K562 (cell line): ENCODE measurements at regions not wholly inside any gene's neighbourhood (a gene's known extent, or its start where the extent isn't known, plus 50 kb on each side); places are given as distances from the start of the nearest gene placed in this dataset.
"Not testable (repeated sequence)": the region's sequence is repeated elsewhere in the genome, so short reads cannot be mapped to it uniquely, and the experiment has no call there.

Experiments used
- ATAC-seq: fragments of 200-7000 bp; cut with Tn5 transposase; 3 replicates; pipeline ENCODE4 v1.9.1; 2020; ENCODE audit warnings: moderate library complexity
- BruUV-seq: library from RNA; stranded (reverse); fragments of 400-500 nt; replicated peaks from 2 replicates; lab custom pipeline; 2021; lab: Mats Ljungman, UMichigan
- CTCF ChIA-PET: fragments of 300-600 bp; formaldehyde crosslinking; extraction: SDS; loops from one replicate; lab custom pipeline; 2021; ENCODE audit warnings: low intra/inter-chr PET ratio; lab: Yijun Ruan, JAX
- POLR2A ChIA-PET: fragments of 300-600, 350-650 bp; sonication (Branson Sonifier 250); formaldehyde crosslinking; extraction: SDS; loops from one replicate; lab custom pipeline; 2021; ENCODE audit warnings: antibody characterized with exemption, inconsistent platforms; lab: Yijun Ruan, JAX
- DNase-seq, 4 experiments: peaks; one replicate each; pipeline versions ENCODE4 v3.0.0 to v3.0.0-alpha.2; 2011 to 2018; ENCODE audit warnings: low spot score in 3 of 4, mixed read lengths in 3 of 4; ENCODE audit errors: extremely low read depth in 1 of 4
- FAIRE-seq: peaks from 2 replicates; lab custom pipeline; 2011; peaks lifted over from hg19 to GRCh38; lab: Jason Lieb, UNC
- H2AFZ ChIP-seq: 2 replicates; pipeline ENCODE4 v1.6.0; 2011; ENCODE audit warnings: low read depth, low read length, control low read depth, inconsistent platforms
- H3K27ac ChIP-seq: fragments of 200-600 bp; 3 replicates; pipeline ENCODE4 v1.8.0; 2011; ENCODE audit warnings: low read depth, mild to moderate bottlenecking, control low read depth, inconsistent platforms, low read length, moderate library complexity, mixed read lengths; ENCODE audit errors: extremely low read depth
- H3K27me3 ChIP-seq, 2 experiments: fragments of 300-600 bp in 1 of 2; 2 replicates in 1 of 2; 3 replicates in 1 of 2; pipeline versions ENCODE4 v1.6.0 to v1.8.0; 2011; ENCODE audit warnings: inconsistent platforms in 2 of 2, low read length in 2 of 2, mild to moderate bottlenecking in 1 of 2, mixed read lengths in 1 of 2, moderate library complexity in 1 of 2; ENCODE audit not compliant: control insufficient read depth in 2 of 2, insufficient read depth in 2 of 2
- H3K36me3 ChIP-seq: fragments of 300-600 bp; 3 replicates; pipeline ENCODE4 v1.8.0; 2011; ENCODE audit warnings: mild to moderate bottlenecking, low read length, inconsistent platforms; ENCODE audit not compliant: control insufficient read depth, insufficient read depth
- H3K4me1 ChIP-seq, 2 experiments: fragments of 200-600 bp in 1 of 2; replicated peaks in 1 of 2; 2 replicates in 1 of 2; 3 replicates in 1 of 2; pipeline versions ENCODE4 v1.5.1 to v1.8.0; 2011; ENCODE audit warnings: inconsistent platforms in 2 of 2, low read length in 2 of 2, mild to moderate bottlenecking in 1 of 2, mixed read lengths in 1 of 2, moderate library complexity in 1 of 2; ENCODE audit not compliant: control insufficient read depth in 2 of 2, insufficient read depth in 2 of 2
- H3K4me2 ChIP-seq: 2 replicates; pipeline ENCODE4 v1.6.1; 2011; ENCODE audit warnings: low read length, control low read depth, inconsistent platforms, mixed read lengths; ENCODE audit not compliant: insufficient read depth
- H3K4me3 ChIP-seq: fragments of 200-600 bp; sonication (generic), shearing (Covaris generic); 2 replicates; pipeline ENCODE4 v1.5.1; 2016; ENCODE audit warnings: control low read depth, inconsistent platforms
- H3K79me2 ChIP-seq: fragments of 200-600 bp; 3 replicates; pipeline ENCODE4 v1.8.0; 2011; ENCODE audit warnings: low read length, inconsistent platforms; ENCODE audit not compliant: control insufficient read depth, insufficient read depth
- H3K9ac ChIP-seq, 2 experiments: 2 replicates each; pipeline versions ENCODE4 v1.6.0 to v1.6.1; 2011; ENCODE audit warnings: low read depth in 2 of 2, low read length in 2 of 2, control low read depth in 1 of 2, inconsistent platforms in 1 of 2, mild to moderate bottlenecking in 1 of 2, mixed read lengths in 1 of 2; ENCODE audit not compliant: insufficient read depth in 1 of 2
- H3K9me1 ChIP-seq: one replicate; pipeline ENCODE4 v1.6.0; 2011; ENCODE audit warnings: inconsistent platforms, mild to moderate bottlenecking, low read length, moderate library complexity; ENCODE audit not compliant: control insufficient read depth, insufficient read depth
- H3K9me3 ChIP-seq: replicated peaks from 2 replicates; pipeline ENCODE4 v1.5.1; 2011; ENCODE audit warnings: low read depth, low read length, inconsistent platforms; ENCODE audit not compliant: control insufficient read depth, insufficient read depth
- H4K20me1 ChIP-seq: replicated peaks from 2 replicates; pipeline ENCODE4 v1.6.1; 2011; ENCODE audit warnings: low read length, inconsistent platforms, mixed read lengths; ENCODE audit not compliant: control insufficient read depth, insufficient read depth
- GABPA ChIP-seq: fragments of 200-800 bp; sonication (Bioruptor generic); conservative IDR thresholded peaks from 2 replicates; pipeline ENCODE4 v1.6.1; 2016; ENCODE audit warnings: low read depth, missing genetic modification characterization, missing compliant biosample characterization
- POLR2G ChIP-seq: fragments of 200-400 bp; formaldehyde crosslinking; IDR thresholded peaks from 2 replicates; pipeline ENCODE4 v1.6.1; 2017; ENCODE audit warnings: low read depth, mild to moderate bottlenecking, antibody characterized with exemption, low read length, moderate library complexity
- WGBS: fragments of 100-300 bp; shearing (Covaris generic); methylation state at CpG from one replicate; pipeline ENCODE4 v1.1.6; 2016; ENCODE audit warnings: low coverage, mixed read lengths; ENCODE audit not compliant: insufficient coverage; ENCODE audit errors: missing lambda C conversion rate; 5-methylcytosine and 5-hydroxymethylcytosine counted together
- in situ Hi-C: fragments of 300-500 bp; cut with MboI; formaldehyde crosslinking; loops from 4 replicates; pipeline ENCODE4 v1.15.0; 2018; ENCODE audit warnings: inconsistent platforms, mixed read lengths
- intact Hi-C: fragments of 100-400 bp; cut with micrococcal nuclease; formaldehyde crosslinking; loops from 2 replicates; pipeline ENCODE4 v1.14.2; 2022

- WGBS = 0% methylated on average over 6 of the region's 68 CpGs
- DNase-seq, H3K36me3 ChIP-seq, BruUV-seq, H3K27me3 ChIP-seq, H3K4me3 ChIP-seq, H3K9me3 ChIP-seq, intact Hi-C loops, FAIRE-seq, H3K79me2 ChIP-seq, H3K9me1 ChIP-seq, H3K9ac ChIP-seq, in situ Hi-C loops, H2AFZ ChIP-seq, CTCF ChIA-PET, H3K4me1 ChIP-seq, H3K4me2 ChIP-seq, H3K27ac ChIP-seq, POLR2A ChIA-PET, H4K20me1 ChIP-seq: not testable (repeated sequence)
- peak; percentile 36; the same call in 1 of the 2 replicates for TF ChIP-seq POLR2G
- TF ChIP-seq GABPA = peak; percentile 51
- peak; percentile 71 for ATAC-seq
Observed at GRCh38 chr5:21341203-21341947, 1353.4 kb upstream of the CDH18 start.

DNA sequence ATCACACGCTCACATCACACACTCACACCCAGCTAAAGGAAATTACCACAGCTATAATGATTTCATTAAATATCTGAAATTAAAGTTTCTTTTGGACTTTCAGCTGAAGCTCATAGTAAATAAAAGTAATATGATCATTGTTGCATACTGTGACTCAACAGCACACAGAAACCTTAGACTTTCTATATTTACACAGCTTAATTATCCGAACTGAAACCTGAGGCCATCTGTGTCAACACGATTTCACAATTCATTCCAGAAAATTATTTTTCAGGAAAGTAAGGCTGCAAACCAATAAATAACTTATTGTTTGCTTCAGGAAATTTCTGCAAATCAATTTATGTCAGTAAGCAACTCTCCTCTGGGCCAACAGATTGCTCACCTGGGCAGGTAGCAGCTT is 1352.2 kb upstream of the CDH18 start:
- H3K79me2 ChIP-seq, POLR2A ChIA-PET, H3K9me3 ChIP-seq, H3K4me1 ChIP-seq, H2AFZ ChIP-seq, FAIRE-seq, intact Hi-C loops, DNase-seq, H3K27me3 ChIP-seq, BruUV-seq, H3K9me1 ChIP-seq, H3K27ac ChIP-seq, H3K9ac ChIP-seq, H4K20me1 ChIP-seq, in situ Hi-C loops, H3K4me2 ChIP-seq, H3K4me3 ChIP-seq, ATAC-seq, H3K36me3 ChIP-seq, CTCF ChIA-PET: not testable (repeated sequence)
- 17% methylated on average over 3 of the region's 3 CpGs for WGBS

DNA sequence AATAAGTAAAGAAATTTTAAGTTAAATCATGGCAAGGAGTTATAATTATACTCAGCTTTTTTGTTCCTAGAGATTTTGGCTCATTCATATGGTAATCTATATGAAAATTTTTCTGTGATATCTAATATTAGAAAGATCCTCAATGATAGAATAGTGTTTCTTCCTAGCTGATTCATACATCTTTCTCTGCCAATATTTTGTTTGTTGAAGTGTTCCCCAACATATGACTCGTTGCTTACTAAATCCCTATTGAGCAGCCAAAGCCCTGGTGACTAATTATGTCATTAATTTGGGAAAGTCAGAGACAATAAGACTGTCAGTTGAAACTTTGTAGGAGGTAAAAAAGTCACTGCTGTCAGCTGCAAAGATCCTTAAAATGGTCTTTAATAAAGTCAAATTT is 1348.5 kb upstream of the CDH18 start:
- H3K9me1 ChIP-seq, H3K4me2 ChIP-seq, H3K27ac ChIP-seq, H3K79me2 ChIP-seq, H3K4me1 ChIP-seq, H3K27me3 ChIP-seq, CTCF ChIA-PET, POLR2A ChIA-PET, BruUV-seq, intact Hi-C loops, DNase-seq, H3K36me3 ChIP-seq, H3K9ac ChIP-seq, ATAC-seq, FAIRE-seq, H3K4me3 ChIP-seq, H3K9me3 ChIP-seq, H4K20me1 ChIP-seq, H2AFZ ChIP-seq, in situ Hi-C loops: not testable (repeated sequence)
- WGBS = 0% methylated on average over 1 of the region's 1 CpG
